OCI-LY3 (cell line): ENCODE measurements at regions not wholly inside any gene's neighbourhood (a gene's known extent, or its start where the extent isn't known, plus 50 kb on each side); places are given as distances from the start of the nearest gene placed in this dataset.

Experiments used
- CTCF ChIP-seq: fragments of 200-600, 300-600 bp; sonication (generic); IDR thresholded peaks from 2 replicates; pipeline ENCODE4 v1.5.1; 2014; ENCODE audit warnings: antibody characterized with exemption, low read length, low read depth
- EZH2phosphoT487 ChIP-seq: fragments of 200-600 bp; shearing (Covaris generic); IDR thresholded peaks from 2 replicates; pipeline ENCODE4 v1.6.1; 2018; ENCODE audit warnings: antibody characterized with exemption, mixed run types, low read depth

DNA sequence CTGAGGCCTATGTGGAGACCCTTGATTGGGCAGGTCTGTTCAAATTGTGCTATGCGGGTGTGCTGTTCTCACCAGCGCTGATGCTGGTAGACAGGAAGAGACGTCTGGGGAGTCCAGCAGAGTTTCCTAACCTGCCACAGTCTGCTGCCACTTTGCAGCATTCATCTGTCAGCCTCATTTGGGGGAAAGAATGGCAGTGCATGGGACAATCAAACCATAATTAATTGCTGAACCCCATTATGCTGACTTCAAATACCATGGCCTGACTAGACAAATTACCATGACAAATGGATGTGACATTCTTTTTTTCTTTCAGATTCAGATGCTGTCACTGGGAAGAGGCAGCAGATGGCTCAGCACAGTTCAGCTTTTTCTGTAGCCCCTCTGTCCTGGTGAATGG lies 171.4 kb upstream of the SYNDIG1 start:
- TF ChIP-seq CTCF (no peak), EZH2phosphoT487 (no peak)
